Hepatocyte (in vitro differentiated cells): ENCODE measurements at regions not wholly inside any gene's neighbourhood (a gene's known extent, or its start where the extent isn't known, plus 50 kb on each side); places are given as distances from the start of the nearest gene placed in this dataset.

Experiments used
- EZH2 ChIP-seq: fragments of 200-600 bp; sonication (generic); IDR thresholded peaks from 2 replicates; pipeline ENCODE4 v1.6.1; 2016; ENCODE audit warnings: antibody characterized with exemption, mild to moderate bottlenecking, borderline replicate concordance
- TF ChIP-seq, protein P1 (sequence below): fragments of 200-600 bp; sonication (generic); IDR thresholded peaks from 2 replicates; pipeline ENCODE4 v1.5.1; 2016; ENCODE audit warnings: antibody characterized with exemption, mild to moderate bottlenecking; ENCODE audit not compliant: poor library complexity

DNA sequence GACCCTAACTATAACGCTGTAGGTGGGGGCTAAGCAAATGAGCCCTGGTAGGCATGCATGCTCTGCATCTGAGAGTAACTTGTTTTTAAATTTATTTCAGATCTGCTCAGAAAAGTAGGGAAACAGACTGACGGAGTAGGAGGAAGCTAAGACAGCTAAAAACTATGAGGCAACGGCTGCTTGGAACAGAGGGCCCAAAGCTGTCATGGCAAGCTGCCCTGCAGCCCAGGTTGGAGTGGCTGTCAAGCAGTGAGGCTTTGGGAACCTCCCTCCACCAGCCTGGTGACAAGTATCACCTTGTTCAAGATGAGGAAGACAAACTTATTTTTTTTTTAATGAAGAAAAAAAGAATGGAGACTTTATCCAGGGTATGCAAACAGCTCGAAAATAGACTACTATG is 439.8 kb downstream of the NLGN4X start:
- no peak for TF ChIP-seq EZH2
- TF ChIP-seq, protein P1, sequence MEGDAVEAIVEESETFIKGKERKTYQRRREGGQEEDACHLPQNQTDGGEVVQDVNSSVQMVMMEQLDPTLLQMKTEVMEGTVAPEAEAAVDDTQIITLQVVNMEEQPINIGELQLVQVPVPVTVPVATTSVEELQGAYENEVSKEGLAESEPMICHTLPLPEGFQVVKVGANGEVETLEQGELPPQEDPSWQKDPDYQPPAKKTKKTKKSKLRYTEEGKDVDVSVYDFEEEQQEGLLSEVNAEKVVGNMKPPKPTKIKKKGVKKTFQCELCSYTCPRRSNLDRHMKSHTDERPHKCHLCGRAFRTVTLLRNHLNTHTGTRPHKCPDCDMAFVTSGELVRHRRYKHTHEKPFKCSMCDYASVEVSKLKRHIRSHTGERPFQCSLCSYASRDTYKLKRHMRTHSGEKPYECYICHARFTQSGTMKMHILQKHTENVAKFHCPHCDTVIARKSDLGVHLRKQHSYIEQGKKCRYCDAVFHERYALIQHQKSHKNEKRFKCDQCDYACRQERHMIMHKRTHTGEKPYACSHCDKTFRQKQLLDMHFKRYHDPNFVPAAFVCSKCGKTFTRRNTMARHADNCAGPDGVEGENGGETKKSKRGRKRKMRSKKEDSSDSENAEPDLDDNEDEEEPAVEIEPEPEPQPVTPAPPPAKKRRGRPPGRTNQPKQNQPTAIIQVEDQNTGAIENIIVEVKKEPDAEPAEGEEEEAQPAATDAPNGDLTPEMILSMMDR = no peak
